GM18907 (cell line): ENCODE measurements at regions not wholly inside any gene's neighbourhood (a gene's known extent, or its start where the extent isn't known, plus 50 kb on each side); places are given as distances from the start of the nearest gene placed in this dataset.

Source experiments
- ATAC-seq: cut with Tn5 transposase; IDR thresholded peaks from one replicate; pipeline ENCODE4 v1.9.1; 2021; ENCODE audit warnings: mild to moderate bottlenecking, moderate library complexity; ENCODE audit not compliant: unreplicated experiment

- no peak for ATAC-seq
Observed at GRCh38 chr4:126004941-126005340, 690.2 kb downstream of the FAT4 start.

- ATAC-seq, result no peak
Observed at GRCh38 chr4:126007142-126007541, 692.4 kb downstream of the FAT4 start.

- no peak for ATAC-seq
Observed at GRCh38 chr4:126012691-126013290, 698.0 kb downstream of the FAT4 start.

GRCh38 chr4:126018274-126018673, 703.5 kb downstream of the FAT4 start:
- ATAC-seq, result no peak

- no peak for ATAC-seq
Observed at GRCh38 chr4:126023896-126024295, 709.1 kb downstream of the FAT4 start.

- no peak for ATAC-seq
Observed at GRCh38 chr4:126027601-126028000, 712.8 kb downstream of the FAT4 start.

GRCh38 chr4:126028876-126029275, 714.1 kb downstream of the FAT4 start:
- ATAC-seq, result no peak

- no peak for ATAC-seq
Observed at GRCh38 chr4:126037231-126037630, 722.5 kb downstream of the FAT4 start.

GRCh38 chr4:126038502-126039144, 723.9 kb downstream of the FAT4 start:
- no peak for ATAC-seq

- no peak for ATAC-seq
Observed at GRCh38 chr4:126046081-126046614, 731.4 kb downstream of the FAT4 start.

- ATAC-seq, result no peak
Observed at GRCh38 chr4:126047114-126047513, 732.4 kb downstream of the FAT4 start.

GRCh38 chr4:126051689-126052424, 737.1 kb downstream of the FAT4 start:
- no peak for ATAC-seq

GRCh38 chr4:126056116-126056650, 741.4 kb downstream of the FAT4 start:
- no peak for ATAC-seq

- ATAC-seq, result no peak
Observed at GRCh38 chr4:126057371-126057770, 742.6 kb downstream of the FAT4 start.

- no peak for ATAC-seq
Observed at GRCh38 chr4:126058596-126058995, 743.8 kb downstream of the FAT4 start.

- ATAC-seq, result no peak
Observed at GRCh38 chr4:126061655-126062054, 746.9 kb downstream of the FAT4 start.

GRCh38 chr4:126065016-126065415, 750.3 kb downstream of the FAT4 start:
- no peak for ATAC-seq

- ATAC-seq, result no peak
Observed at GRCh38 chr4:126071346-126072333, 756.9 kb downstream of the FAT4 start.

GRCh38 chr4:126081336-126081735, 766.6 kb downstream of the FAT4 start:
- ATAC-seq, result no peak

GRCh38 chr4:126086041-126086440, 771.3 kb downstream of the FAT4 start:
- no peak for ATAC-seq
